LNCAP (cell line): ENCODE measurements at regions not wholly inside any gene's neighbourhood (a gene's known extent, or its start where the extent isn't known, plus 50 kb on each side); places are given as distances from the start of the nearest gene placed in this dataset.

Source experiments
- TF ChIP-seq, protein P1 (sequence below): fragments of 450-650 bp; IDR thresholded peaks from 2 replicates; pipeline ENCODE4 v1.5.1; 2017; ENCODE audit warnings: mild to moderate bottlenecking

DNA sequence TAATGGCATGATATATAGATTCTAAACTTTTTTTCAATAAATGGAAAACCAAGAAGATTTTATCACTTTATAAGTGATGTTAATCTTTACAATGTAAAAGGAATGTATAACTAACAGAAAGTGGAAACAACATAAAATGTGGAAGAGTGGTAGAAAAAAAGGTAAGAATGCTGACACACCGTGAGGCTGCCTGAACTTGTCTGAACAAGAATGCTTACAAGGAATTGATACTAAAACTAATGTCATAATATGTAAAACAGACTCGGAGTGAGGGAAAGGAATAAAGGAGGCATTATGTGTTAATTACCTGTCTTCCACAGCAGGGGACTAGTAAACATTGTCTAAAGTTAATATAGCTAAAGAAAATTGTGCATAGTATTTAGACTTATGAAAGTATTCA is 958.8 kb upstream of the TMEFF2 start:
- TF ChIP-seq, protein P1, sequence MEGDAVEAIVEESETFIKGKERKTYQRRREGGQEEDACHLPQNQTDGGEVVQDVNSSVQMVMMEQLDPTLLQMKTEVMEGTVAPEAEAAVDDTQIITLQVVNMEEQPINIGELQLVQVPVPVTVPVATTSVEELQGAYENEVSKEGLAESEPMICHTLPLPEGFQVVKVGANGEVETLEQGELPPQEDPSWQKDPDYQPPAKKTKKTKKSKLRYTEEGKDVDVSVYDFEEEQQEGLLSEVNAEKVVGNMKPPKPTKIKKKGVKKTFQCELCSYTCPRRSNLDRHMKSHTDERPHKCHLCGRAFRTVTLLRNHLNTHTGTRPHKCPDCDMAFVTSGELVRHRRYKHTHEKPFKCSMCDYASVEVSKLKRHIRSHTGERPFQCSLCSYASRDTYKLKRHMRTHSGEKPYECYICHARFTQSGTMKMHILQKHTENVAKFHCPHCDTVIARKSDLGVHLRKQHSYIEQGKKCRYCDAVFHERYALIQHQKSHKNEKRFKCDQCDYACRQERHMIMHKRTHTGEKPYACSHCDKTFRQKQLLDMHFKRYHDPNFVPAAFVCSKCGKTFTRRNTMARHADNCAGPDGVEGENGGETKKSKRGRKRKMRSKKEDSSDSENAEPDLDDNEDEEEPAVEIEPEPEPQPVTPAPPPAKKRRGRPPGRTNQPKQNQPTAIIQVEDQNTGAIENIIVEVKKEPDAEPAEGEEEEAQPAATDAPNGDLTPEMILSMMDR, result no peak

DNA sequence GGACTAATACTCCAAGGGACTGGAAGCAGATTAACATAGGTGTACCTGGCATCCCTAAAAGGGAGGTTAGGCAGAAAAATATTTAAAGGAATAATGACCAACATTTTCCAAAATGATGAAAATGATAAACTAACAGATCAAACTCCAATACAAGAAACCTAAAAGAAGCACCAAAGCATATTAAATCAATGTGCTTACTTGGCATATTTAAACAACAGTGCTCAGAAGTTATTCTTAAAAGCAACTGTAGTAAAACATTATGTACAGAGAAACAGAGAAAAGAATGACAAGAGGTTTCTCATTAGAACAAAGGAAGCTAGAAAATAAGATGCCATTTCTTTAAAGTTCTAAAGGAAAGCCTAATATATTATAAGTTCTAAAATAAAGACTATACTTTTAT is 947.3 kb upstream of the TMEFF2 start:
- TF ChIP-seq, protein P1, result no peak

GRCh38 chr2:193124815-193125214 is 930.1 kb upstream of the TMEFF2 start:
- TF ChIP-seq, protein P1, result no peak

- TF ChIP-seq, protein P1, result no peak
These were observed 920.1 kb upstream of the TMEFF2 start for GRCh38 chr2:193114827-193115226.

DNA sequence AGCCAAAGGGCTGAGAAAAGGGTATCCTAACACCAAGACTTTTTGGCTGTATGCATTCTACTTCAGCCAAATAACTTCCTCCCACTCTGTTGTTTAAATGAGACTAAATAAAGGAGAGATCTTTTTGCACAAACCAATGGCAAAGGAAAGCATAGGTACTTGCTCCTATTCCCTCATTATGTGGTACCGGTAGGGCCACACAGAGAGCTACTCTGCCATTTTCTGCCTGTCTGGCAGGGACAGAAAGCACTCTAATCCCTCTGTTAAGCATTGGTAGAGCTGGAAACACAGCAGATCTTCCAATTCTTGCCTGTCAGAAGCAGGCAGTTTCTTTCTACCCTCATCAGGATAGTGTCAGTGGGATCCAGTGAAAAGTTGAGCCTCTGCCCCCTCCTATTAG is 918.3 kb upstream of the TMEFF2 start:
- TF ChIP-seq, protein P1, result no peak

- TF ChIP-seq, protein P1, result no peak
These were observed 908.3 kb upstream of the TMEFF2 start for GRCh38 chr2:193103064-193103463.

- TF ChIP-seq, protein P1, result no peak
These were observed 906.9 kb upstream of the TMEFF2 start for GRCh38 chr2:193101591-193101990.

DNA sequence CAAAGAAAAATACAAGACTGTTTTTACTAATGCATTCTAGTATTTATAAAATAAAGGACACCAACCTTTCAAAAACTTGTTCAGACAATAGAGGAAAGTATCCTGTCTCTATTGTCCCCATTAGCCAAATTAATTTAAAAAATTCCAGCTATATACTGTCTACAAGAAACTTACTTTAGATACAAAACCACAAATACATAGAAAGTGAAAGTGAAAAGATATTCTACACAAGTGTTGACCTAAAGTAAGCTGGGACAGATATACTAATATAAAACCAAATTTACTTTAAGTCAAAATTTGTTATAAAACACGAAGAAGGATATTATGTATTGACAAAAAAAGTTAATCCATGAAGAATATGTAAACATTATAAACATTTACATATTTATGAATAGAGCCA is 893.3 kb upstream of the TMEFF2 start:
- TF ChIP-seq, protein P1, result no peak
